ENCODE measurements at regions not wholly inside any gene's neighbourhood (a gene's known extent, or its start where the extent isn't known, plus 50 kb on each side); places are given as distances from the start of the nearest gene placed in this dataset.

DNA sequence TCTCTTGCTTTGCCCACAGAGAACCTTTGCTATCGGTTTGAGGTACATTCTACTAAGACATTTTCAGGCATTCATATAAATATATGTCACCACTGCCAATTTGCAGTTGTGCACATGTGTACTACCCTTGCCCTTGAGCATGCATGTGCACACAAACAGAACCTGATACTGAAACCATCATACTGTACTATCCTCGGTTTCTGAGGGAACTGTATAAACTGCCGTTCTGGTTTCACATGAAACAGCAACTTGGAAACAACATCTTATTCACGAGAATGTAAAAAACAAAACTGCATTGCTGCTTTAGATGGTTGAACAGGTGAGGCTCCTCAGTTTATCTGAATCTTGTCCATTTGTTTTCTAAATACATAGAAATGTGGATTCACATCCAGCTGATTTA is 151.2 kb upstream of the TMEM170B start:
- ATAC-seq (ENCODE audit: low read depth) = no peak
- no peak overlapping the region for H4K91ac ChIP-seq (ENCODE audit: insufficient read depth, low read depth, low read length)
- no peak overlapping the region for H3K4ac ChIP-seq (ENCODE audit: low read depth, low read length)
- no peak overlapping the region for H4K8ac ChIP-seq (ENCODE audit: low read depth in 2 of 2, low read length in 2 of 2)
- no peaks in the 10 kb centered on the region for H3K9me3 ChIP-seq (ENCODE audit: control insufficient read depth, insufficient read depth, low read length)
- intact Hi-C loops (cut with micrococcal nuclease) (no loop called here), in situ Hi-C loops (cut with MboI; ENCODE audit: low sequenced_read_pairs) (no loop called here), dilution Hi-C loops (cut with HindIII; ENCODE audit: low sequenced_read_pairs, unreplicated experiment) (no loop called here)
- no peak overlapping the region for H3K4me3 ChIP-seq (ENCODE audit: insufficient read depth, low read depth, low read length)
- no peaks in the 10 kb centered on the region for H3K4me1 ChIP-seq (ENCODE audit: control insufficient read depth, insufficient read depth, low read length)
- BruUV-seq (replicated peaks) = no TSS peak
- H2AFZ ChIP-seq (replicated peaks; ENCODE audit: low read length, poor library complexity) = no peak overlapping the region
- ChIA-PET CTCF (no interaction called here), POLR2A (ENCODE audit: unreplicated experiment) (no interaction called here)
- H2BK5ac ChIP-seq (ENCODE audit: low read depth, low read length, poor library complexity, severe bottlenecking) = no peak overlapping the region
- H4K20me1 ChIP-seq (ENCODE audit: insufficient read depth, low read length) = no peaks in the 10 kb centered on the region
- peaks cover 6% of the 10 kb centered on the region for H3K27me3 ChIP-seq (ENCODE audit: control insufficient read depth, insufficient read depth, low read length)
- H2AK9ac ChIP-seq (replicated peaks; ENCODE audit: low read depth, low read length, poor library complexity) = no peak overlapping the region
- H3K36me3 ChIP-seq (ENCODE audit: control insufficient read depth, insufficient read depth, low read length) = no peaks in the 10 kb centered on the region
- H2BK120ac ChIP-seq (ENCODE audit: low read depth, low read length) = no peak overlapping the region
- H3K23ac ChIP-seq (ENCODE audit: low read depth, low read length) = no peak overlapping the region
- no peak overlapping the region for H3K4me2 ChIP-seq (ENCODE audit: low read depth, low read length)
- H3K18ac ChIP-seq (ENCODE audit: low read depth, low read length) = no peak overlapping the region
- H2AK5ac ChIP-seq (ENCODE audit: low read depth, low read length) = no peak overlapping the region
- no CpG with 5 or more reads among the region's 4 CpGs for WGBS, 2 experiments (ENCODE audit: extremely low coverage in 2 of 2, insufficient read length in 1 of 2)
- no peak overlapping the region for H4K5ac ChIP-seq (ENCODE audit: low read depth, low read length)
- no peak overlapping the region for H2BK20ac ChIP-seq (ENCODE audit: low read depth, low read length)
- H3K79me1 ChIP-seq (ENCODE audit: low read depth in 1 of 2, low read length in 2 of 2) = no peaks in the 10 kb centered on the region
- TF ChIP-seq POLR2A (IDR thresholded peaks at IDR 0.05; ENCODE audit: low read depth, low read length) = no peak
- no peak for TF ChIP-seq SMC3 (IDR thresholded peaks at IDR 0.05; ENCODE audit: low read depth, low read length)
- TF ChIP-seq, protein P1, sequence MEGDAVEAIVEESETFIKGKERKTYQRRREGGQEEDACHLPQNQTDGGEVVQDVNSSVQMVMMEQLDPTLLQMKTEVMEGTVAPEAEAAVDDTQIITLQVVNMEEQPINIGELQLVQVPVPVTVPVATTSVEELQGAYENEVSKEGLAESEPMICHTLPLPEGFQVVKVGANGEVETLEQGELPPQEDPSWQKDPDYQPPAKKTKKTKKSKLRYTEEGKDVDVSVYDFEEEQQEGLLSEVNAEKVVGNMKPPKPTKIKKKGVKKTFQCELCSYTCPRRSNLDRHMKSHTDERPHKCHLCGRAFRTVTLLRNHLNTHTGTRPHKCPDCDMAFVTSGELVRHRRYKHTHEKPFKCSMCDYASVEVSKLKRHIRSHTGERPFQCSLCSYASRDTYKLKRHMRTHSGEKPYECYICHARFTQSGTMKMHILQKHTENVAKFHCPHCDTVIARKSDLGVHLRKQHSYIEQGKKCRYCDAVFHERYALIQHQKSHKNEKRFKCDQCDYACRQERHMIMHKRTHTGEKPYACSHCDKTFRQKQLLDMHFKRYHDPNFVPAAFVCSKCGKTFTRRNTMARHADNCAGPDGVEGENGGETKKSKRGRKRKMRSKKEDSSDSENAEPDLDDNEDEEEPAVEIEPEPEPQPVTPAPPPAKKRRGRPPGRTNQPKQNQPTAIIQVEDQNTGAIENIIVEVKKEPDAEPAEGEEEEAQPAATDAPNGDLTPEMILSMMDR (conservative IDR thresholded peaks at IDR 0.05; ENCODE audit: low read depth, low read length) = no peak
- TF ChIP-seq MXI1 (IDR thresholded peaks at IDR 0.05; ENCODE audit: borderline replicate concordance, low read depth, low read length) = no peak
- no peak for TF ChIP-seq RCOR1 (IDR thresholded peaks at IDR 0.05; ENCODE audit: insufficient replicate concordance, low read length)
- no peak for TF ChIP-seq CHD1 (IDR thresholded peaks at IDR 0.05; ENCODE audit: low read depth, low read length)
- H3K27ac ChIP-seq (ENCODE audit: insufficient read depth, low read length) = no peak overlapping the region
- no peak overlapping the region for H2BK15ac ChIP-seq (ENCODE audit: low read depth, low read length)
- DNase-seq = no peak
- H3K56ac ChIP-seq (ENCODE audit: extremely low read depth, insufficient read depth, low read length) = no peak overlapping the region
- no peak overlapping the region for H3K9ac ChIP-seq (ENCODE audit: low read depth, low read length)
- no peak overlapping the region for H3K14ac ChIP-seq (replicated peaks; ENCODE audit: low read depth, low read length)
- no peaks in the 10 kb centered on the region for H3K9me1 ChIP-seq (ENCODE audit: insufficient read depth, low read length)
